Heart left ventricle (tissue), 16 donors: ENCODE measurements at regions not wholly inside any gene's neighbourhood (a gene's known extent, or its start where the extent isn't known, plus 50 kb on each side); places are given as distances from the start of the nearest gene placed in this dataset.

Source experiments
- ATAC-seq, 4 donors: fragments of 200-7000 bp; cut with Tn5 transposase; one replicate each; pipeline ENCODE4 v1.9.1; 2020 to 2022; ENCODE audit warnings: moderate library complexity in 4 of 4, mild to moderate bottlenecking in 3 of 4, moderate number of reproducible peaks in 1 of 4
- DNase-seq, 5 donors: peaks; one replicate each; pipeline ENCODE4 v3.0.0-alpha.2; 2020
- H3K27ac ChIP-seq, 12 donors: fragments of 200-600 bp; sonication (generic) in 4 of 12; one replicate each; pipeline versions ENCODE4 v1.5.0 to v1.8.0; 2016 to 2022; ENCODE audit warnings: mild to moderate bottlenecking in 2 of 12
- H3K27me3 ChIP-seq, 9 donors: fragments of 200-600 bp; sonication (generic) in 2 of 9; one replicate each; pipeline versions ENCODE4 v1.5.1 to v1.8.0; 2016 to 2022; ENCODE audit warnings: mild to moderate bottlenecking in 3 of 9
- H3K36me3 ChIP-seq, 9 donors: fragments of 200-600 bp; sonication (generic) in 2 of 9; one replicate each; pipeline versions ENCODE4 v1.5.0 to v1.8.0; 2018 to 2022; ENCODE audit warnings: mild to moderate bottlenecking in 2 of 9
- H3K4me1 ChIP-seq, 12 donors: fragments of 200-600 bp; sonication (generic) in 4 of 12; one replicate each; pipeline versions ENCODE4 v1.5.0 to v1.8.0; 2016 to 2022; ENCODE audit warnings: mild to moderate bottlenecking in 3 of 12
- H3K4me3 ChIP-seq, 12 donors: fragments of 200-600 bp; sonication (generic) in 4 of 12; one replicate each; pipeline versions ENCODE4 v1.5.0 to v1.8.0; 2017 to 2022; ENCODE audit warnings: mild to moderate bottlenecking in 9 of 12, moderate library complexity in 4 of 12
- H3K9me3 ChIP-seq, 12 donors: fragments of 200-600 bp; sonication (generic) in 4 of 12; one replicate each; pipeline versions ENCODE4 v1.5.0 to v1.8.0; 2016 to 2022; ENCODE audit warnings: mild to moderate bottlenecking in 1 of 12
- POLR2A ChIP-seq, 2 donors: fragments of 450-650 bp; IDR thresholded peaks; one replicate each; pipeline ENCODE4 v1.6.1; 2017; ENCODE audit warnings: antibody characterized with exemption in 2 of 2, mild to moderate bottlenecking in 2 of 2, moderate library complexity in 2 of 2
- WGBS, 4 donors: extraction: QIAGEN DNeasy Blood & Tissue Kit in 2 of 4; methylation state at CpG; one replicate each; pipeline versions ENCODE4 v1.1.5 to v1.1.7; 2013 to 2018; 5-methylcytosine and 5-hydroxymethylcytosine counted together
- intact Hi-C, 10 donors: fragments of 100-400 bp; cut with DNase I; formaldehyde crosslinking; loops; one replicate each; pipeline versions ENCODE4 v1.11.1 to v1.14.2; 2022
- TF ChIP-seq, protein P1 (sequence below), 12 donors: fragments of 200-600 bp; sonication (generic) in 4 of 12; IDR thresholded peaks; one replicate each; pipeline versions ENCODE4 v1.5.0 to v1.8.0; 2018 to 2022; ENCODE audit warnings: antibody characterized with exemption in 12 of 12, mild to moderate bottlenecking in 5 of 12
- donor health status: ischemic (EF 13 %, LVEDD 7.1; RV severe dilation, severe dysfunction).
- donor health status: healthy with polysubstance abuse.
- donor health status: DM: no; HTN: yes; CAD: no.
- donor health status: DM: no; HTN: no; CAD: no.
- donor health status: ischemic (EF 25% LVEDD 6.9; RV normal size, moderate dysfunction).
- donor health status: ischemic (EF 25% LVEDD 5.7; RV mildly dilated, moderate dysfunction).
- donor health status: healthy.
- donor health status: DM: yes; HTN: yes; CAD: no.
- donor health status: ischemic (EF 35%, LVEDD 5.7; RV mildly dilated, moderate dysfunction).
- donor health status: nonischemic (EF 11% LVEDD 7.7; RV severe dilation, severe dysfunction).
- donor health status: DM: yes; HTN: yes; CAD: no.
- donor health status: PGD.
- donor health status: ischemic (EF 29% LVEDD 5.4; RV normal size, mild dysfunction).
- donor health status: nonischemic (EF 23%, LVEDD 6.1; RV moderate dilation, normal function).

GRCh38 chr2:16222326-16222725, 282.0 kb downstream of the MYCN start:
- ATAC-seq (no peak), DNase-seq (no peak)
- no peak overlapping the region for H3K4me3 ChIP-seq
- no peaks in the 10 kb centered on the region for H3K36me3 ChIP-seq
- no peak for TF ChIP-seq POLR2A (IDR thresholded peaks at IDR 0.05)
- TF ChIP-seq, protein P1, sequence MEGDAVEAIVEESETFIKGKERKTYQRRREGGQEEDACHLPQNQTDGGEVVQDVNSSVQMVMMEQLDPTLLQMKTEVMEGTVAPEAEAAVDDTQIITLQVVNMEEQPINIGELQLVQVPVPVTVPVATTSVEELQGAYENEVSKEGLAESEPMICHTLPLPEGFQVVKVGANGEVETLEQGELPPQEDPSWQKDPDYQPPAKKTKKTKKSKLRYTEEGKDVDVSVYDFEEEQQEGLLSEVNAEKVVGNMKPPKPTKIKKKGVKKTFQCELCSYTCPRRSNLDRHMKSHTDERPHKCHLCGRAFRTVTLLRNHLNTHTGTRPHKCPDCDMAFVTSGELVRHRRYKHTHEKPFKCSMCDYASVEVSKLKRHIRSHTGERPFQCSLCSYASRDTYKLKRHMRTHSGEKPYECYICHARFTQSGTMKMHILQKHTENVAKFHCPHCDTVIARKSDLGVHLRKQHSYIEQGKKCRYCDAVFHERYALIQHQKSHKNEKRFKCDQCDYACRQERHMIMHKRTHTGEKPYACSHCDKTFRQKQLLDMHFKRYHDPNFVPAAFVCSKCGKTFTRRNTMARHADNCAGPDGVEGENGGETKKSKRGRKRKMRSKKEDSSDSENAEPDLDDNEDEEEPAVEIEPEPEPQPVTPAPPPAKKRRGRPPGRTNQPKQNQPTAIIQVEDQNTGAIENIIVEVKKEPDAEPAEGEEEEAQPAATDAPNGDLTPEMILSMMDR (IDR thresholded peaks at IDR 0.05), result no peak
- intact Hi-C loops, result no loop called here
- WGBS, 4 donors, result 96 to 100% (median 99%) methylated on average over 2 of the region's 2 CpGs
- H3K27me3 ChIP-seq, result no peaks in the 10 kb centered on the region
- H3K9me3 ChIP-seq, result no peaks in the 10 kb centered on the region
- H3K27ac ChIP-seq, result no peak overlapping the region
- no peaks in the 10 kb centered on the region for H3K4me1 ChIP-seq

DNA sequence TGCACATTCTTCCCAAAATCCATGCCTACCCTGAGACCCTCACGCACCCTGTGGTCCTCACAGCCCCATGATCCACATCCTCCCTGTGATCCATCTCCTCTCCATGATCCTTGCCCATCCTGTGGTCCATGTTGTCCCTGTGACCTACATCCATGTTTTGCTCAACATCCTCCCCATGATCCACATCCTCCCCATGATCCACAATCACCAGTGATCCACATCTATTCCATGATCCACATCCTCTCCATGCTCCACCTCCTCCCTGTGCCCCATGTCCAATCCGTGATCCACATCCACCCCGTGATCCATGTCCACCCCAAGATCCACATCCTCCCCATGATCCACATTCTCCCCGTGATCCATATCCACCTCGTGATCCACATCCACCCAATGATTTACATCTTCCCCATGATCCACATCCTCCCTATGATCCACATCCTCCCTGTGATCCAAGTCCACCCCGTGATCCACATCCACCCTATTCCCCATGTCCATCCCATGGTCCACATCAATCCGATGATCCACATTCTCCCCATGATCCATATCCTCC, 281.2 kb downstream of the MYCN start:
- Histone ChIP-seq H3K4me3 (no peak overlapping the region), H3K27me3 (no peaks in the 10 kb centered on the region), H3K27ac (no peak overlapping the region), H3K9me3 (no peaks in the 10 kb centered on the region), H3K4me1 (peaks cover 0 to 1% (median 0%) of the 10 kb centered on the region in 12 donors), H3K36me3 (no peaks in the 10 kb centered on the region)
- intact Hi-C loops, result no loop called here
- WGBS, 4 donors, result 82 to 83% (median 83%) methylated on average over 7 of the region's 7 CpGs
- ATAC-seq, result no peak
- TF ChIP-seq, protein P1 (IDR thresholded peaks at IDR 0.05), result no peak
- no peak for TF ChIP-seq POLR2A (IDR thresholded peaks at IDR 0.05)
- no peak for DNase-seq

DNA sequence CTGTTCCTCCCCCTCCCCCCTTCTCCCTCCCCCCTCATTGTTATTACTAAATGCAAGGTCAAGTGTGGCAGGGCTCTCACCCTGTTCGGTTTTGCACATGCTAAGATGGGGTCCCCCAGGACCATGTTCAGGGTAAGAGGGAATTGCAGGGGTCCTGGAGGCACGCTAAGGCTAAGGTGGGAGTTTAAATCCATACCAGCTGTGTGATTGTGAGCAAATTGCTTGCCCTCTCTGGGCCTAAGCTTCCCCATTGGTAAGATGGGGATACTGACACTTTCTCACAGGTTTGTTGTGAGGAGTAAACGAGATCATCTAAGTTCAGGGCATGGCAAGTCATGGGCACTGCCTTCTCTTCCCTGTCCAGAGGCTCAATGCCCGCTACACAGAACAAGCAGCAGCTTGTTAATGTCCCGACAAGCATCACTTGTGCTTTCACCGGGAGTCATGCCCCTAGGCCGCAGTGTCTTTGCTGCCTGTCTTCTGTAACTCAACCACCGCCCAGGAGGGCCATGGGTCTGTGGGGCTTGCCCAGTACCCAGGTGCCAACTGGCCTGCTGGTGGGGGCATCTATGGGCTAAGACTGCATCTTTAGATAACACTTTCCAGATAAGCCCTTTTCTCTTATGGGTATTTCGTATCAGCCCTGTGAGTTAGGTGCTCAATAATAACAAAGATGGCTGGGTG, 279.1 kb downstream of the MYCN start:
- DNase-seq (no peak), ATAC-seq (no peak)
- Histone ChIP-seq H3K27me3 (no peaks in the 10 kb centered on the region), H3K36me3 (no peaks in the 10 kb centered on the region), H3K4me3 (no peak overlapping the region), H3K27ac (no peak overlapping the region), H3K4me1 (peaks cover 0 to 8% (median 0%) of the 10 kb centered on the region in 12 donors), H3K9me3 (no peaks in the 10 kb centered on the region)
- no peak for TF ChIP-seq POLR2A (IDR thresholded peaks at IDR 0.05)
- TF ChIP-seq, protein P1 (IDR thresholded peaks at IDR 0.05), result no peak
- intact Hi-C loops, result loop anchor here in 7 of 10 donors (5.0 to 10.0 kb wide), 3 partner anchors 275 to 582 kb away; partner anchors contain the start of gene MYCN (in 7 of the 7)
- 93 to 96% (median 95%) methylated on average over 8 to 9 of the region's 9 CpGs for WGBS, 4 donors

DNA sequence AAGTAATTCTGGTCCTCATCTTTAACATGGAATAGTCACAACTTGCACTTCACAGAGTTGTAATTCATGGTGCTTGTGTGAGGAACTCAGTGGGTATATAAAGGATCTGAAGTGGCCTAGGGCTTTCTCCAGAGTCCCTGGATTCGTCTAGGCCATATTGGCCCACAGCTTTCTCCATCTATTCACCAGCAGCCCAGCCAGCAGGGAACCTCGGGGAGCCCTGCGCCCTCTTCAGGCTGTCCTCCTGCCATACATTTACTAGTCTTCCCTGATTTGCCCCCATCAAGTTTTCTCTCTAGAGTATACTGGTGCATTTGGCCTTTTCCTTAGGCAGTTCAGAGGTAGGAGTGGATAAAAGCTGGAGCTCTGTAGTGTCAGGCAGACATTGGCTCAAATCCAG, 278.3 kb downstream of the MYCN start:
- intact Hi-C loops, result loop anchor here in 7 of 10 donors (5.0 to 10.0 kb wide), 3 partner anchors 274 to 581 kb away; partner anchors contain the start of gene MYCN (in 7 of the 7)
- Histone ChIP-seq H3K9me3 (no peaks in the 10 kb centered on the region), H3K27ac (no peak overlapping the region), H3K4me1 (peaks cover 0 to 8% (median 0%) of the 10 kb centered on the region in 12 donors), H3K4me3 (no peak overlapping the region), H3K27me3 (no peaks in the 10 kb centered on the region), H3K36me3 (no peaks in the 10 kb centered on the region)
- ATAC-seq, result no peak
- 44 to 58% (median 52%) methylated on average over 3 of the region's 3 CpGs for WGBS, 4 donors
- no peak for TF ChIP-seq POLR2A (IDR thresholded peaks at IDR 0.05)
- TF ChIP-seq, protein P1 (IDR thresholded peaks at IDR 0.05), result peak in 9 of 12 donors; percentile 10 to 48 (median 29)
- no peak for DNase-seq
